HL-60 (cell line): ENCODE measurements at regions not wholly inside any gene's neighbourhood (a gene's known extent, or its start where the extent isn't known, plus 50 kb on each side); places are given as distances from the start of the nearest gene placed in this dataset.

Experiments used
- CTCF ChIP-seq: IDR thresholded peaks from one replicate; pipeline ENCODE4 v1.5.1; 2011; ENCODE audit warnings: low read length, control low read depth, inconsistent platforms; ENCODE audit not compliant: insufficient read depth
- GABPA ChIP-seq: IDR thresholded peaks from 2 replicates; pipeline ENCODE4 v1.6.1; 2012; ENCODE audit warnings: low read depth
- POLR2AphosphoS5 ChIP-seq: IDR thresholded peaks from 2 replicates; pipeline ENCODE4 v1.6.1; 2012; ENCODE audit warnings: low read depth
- REST ChIP-seq: IDR thresholded peaks from 2 replicates; pipeline ENCODE4 v1.6.1; 2012; ENCODE audit warnings: low read depth; ENCODE audit not compliant: insufficient replicate concordance

GRCh38 chr10:128687927-128688549, 561.8 kb upstream of the MKI67 start:
- no peak for TF ChIP-seq CTCF
- TF ChIP-seq GABPA: no peak
- no peak for TF ChIP-seq POLR2AphosphoS5
- TF ChIP-seq REST: no peak
